ENCODE measurements at regions not wholly inside any gene's neighbourhood (a gene's known extent, or its start where the extent isn't known, plus 50 kb on each side); places are given as distances from the start of the nearest gene placed in this dataset.

DNA sequence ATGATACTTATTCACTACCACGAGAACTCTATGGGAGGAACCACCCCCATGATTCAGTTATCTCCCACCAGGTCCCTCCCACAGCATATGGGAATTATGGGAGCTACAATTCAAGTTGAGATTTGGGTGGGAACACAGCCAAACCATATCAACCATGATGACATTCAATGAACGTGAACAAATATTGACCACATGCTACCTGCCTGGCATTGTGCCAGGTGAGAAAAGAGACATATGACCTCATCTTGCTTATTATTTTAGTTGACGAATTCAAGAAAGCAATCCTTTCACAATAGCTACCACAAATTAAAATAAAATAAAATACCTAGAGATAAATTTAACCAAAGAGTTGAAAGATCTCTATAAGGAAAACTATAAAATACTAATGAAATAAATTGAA lies 286.5 kb upstream of the CRIM1 start:
- no peak for TF ChIP-seq CTCF (IDR thresholded peaks at IDR 0.05)
- TF ChIP-seq POLR2A (IDR thresholded peaks at IDR 0.05), result no peak
